ENCODE measurements at regions not wholly inside any gene's neighbourhood (a gene's known extent, or its start where the extent isn't known, plus 50 kb on each side); places are given as distances from the start of the nearest gene placed in this dataset.

DNA sequence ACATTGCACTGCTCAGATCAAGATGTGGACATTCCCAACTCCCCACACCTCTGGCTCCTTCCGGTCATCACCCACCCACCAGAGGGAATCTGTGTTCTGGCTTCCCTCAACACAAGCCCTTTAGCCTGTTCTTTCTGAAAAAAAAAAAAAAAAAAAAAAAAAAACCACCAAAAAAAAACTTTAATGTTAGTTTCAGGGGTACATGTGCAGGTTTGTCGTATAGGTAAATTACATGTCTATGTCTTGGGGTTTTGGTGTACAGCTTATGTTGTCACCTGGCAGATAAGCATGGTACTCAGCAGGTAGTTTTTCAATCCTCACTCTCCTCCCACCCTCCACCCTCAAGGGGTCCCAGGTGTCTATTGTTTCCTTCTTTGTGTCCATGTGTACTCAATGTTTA, 135.8 kb upstream of the FOXA2 start:
- TF ChIP-seq, protein P1, sequence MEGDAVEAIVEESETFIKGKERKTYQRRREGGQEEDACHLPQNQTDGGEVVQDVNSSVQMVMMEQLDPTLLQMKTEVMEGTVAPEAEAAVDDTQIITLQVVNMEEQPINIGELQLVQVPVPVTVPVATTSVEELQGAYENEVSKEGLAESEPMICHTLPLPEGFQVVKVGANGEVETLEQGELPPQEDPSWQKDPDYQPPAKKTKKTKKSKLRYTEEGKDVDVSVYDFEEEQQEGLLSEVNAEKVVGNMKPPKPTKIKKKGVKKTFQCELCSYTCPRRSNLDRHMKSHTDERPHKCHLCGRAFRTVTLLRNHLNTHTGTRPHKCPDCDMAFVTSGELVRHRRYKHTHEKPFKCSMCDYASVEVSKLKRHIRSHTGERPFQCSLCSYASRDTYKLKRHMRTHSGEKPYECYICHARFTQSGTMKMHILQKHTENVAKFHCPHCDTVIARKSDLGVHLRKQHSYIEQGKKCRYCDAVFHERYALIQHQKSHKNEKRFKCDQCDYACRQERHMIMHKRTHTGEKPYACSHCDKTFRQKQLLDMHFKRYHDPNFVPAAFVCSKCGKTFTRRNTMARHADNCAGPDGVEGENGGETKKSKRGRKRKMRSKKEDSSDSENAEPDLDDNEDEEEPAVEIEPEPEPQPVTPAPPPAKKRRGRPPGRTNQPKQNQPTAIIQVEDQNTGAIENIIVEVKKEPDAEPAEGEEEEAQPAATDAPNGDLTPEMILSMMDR (IDR thresholded peaks at IDR 0.05): no peak
- TF ChIP-seq POLR2A (IDR thresholded peaks at IDR 0.05; ENCODE audit: low read length) (no peak), EHF (CRISPR knock-in tag; IDR thresholded peaks at IDR 0.05) (no peak), EHMT2 (IDR thresholded peaks at IDR 0.05; ENCODE audit: low read depth) (no peak), CEBPB (IDR thresholded peaks at IDR 0.05) (no peak)
